Fibroblast of villous mesenchyme (primary cell): ENCODE measurements at regions not wholly inside any gene's neighbourhood (a gene's known extent, or its start where the extent isn't known, plus 50 kb on each side); places are given as distances from the start of the nearest gene placed in this dataset.
"Not testable (repeated sequence)": the region's sequence is repeated elsewhere in the genome, so short reads cannot be mapped to it uniquely, and the experiment has no call there.

Experiments
- DNase-seq: peaks from one replicate; pipeline ENCODE4 v3.0.0-alpha.2; 2010; ENCODE audit warnings: low read depth
- H3K4me3 ChIP-seq: 2 replicates; pipeline ENCODE4 v1.5.1; 2011; ENCODE audit warnings: low read depth, mild to moderate bottlenecking, low read length
- TF ChIP-seq, protein P1 (sequence below): IDR thresholded peaks from 2 replicates; pipeline ENCODE4 v1.5.1; 2012; ENCODE audit warnings: low read depth, mild to moderate bottlenecking, low read length; ENCODE audit not compliant: insufficient read depth

- TF ChIP-seq, protein P1, sequence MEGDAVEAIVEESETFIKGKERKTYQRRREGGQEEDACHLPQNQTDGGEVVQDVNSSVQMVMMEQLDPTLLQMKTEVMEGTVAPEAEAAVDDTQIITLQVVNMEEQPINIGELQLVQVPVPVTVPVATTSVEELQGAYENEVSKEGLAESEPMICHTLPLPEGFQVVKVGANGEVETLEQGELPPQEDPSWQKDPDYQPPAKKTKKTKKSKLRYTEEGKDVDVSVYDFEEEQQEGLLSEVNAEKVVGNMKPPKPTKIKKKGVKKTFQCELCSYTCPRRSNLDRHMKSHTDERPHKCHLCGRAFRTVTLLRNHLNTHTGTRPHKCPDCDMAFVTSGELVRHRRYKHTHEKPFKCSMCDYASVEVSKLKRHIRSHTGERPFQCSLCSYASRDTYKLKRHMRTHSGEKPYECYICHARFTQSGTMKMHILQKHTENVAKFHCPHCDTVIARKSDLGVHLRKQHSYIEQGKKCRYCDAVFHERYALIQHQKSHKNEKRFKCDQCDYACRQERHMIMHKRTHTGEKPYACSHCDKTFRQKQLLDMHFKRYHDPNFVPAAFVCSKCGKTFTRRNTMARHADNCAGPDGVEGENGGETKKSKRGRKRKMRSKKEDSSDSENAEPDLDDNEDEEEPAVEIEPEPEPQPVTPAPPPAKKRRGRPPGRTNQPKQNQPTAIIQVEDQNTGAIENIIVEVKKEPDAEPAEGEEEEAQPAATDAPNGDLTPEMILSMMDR: no peak
- DNase-seq: no peak
- no peak overlapping the region for H3K4me3 ChIP-seq
These were observed 214.3 kb upstream of the SPRY1 start for GRCh38 chr4:123182289-123182688.

DNA sequence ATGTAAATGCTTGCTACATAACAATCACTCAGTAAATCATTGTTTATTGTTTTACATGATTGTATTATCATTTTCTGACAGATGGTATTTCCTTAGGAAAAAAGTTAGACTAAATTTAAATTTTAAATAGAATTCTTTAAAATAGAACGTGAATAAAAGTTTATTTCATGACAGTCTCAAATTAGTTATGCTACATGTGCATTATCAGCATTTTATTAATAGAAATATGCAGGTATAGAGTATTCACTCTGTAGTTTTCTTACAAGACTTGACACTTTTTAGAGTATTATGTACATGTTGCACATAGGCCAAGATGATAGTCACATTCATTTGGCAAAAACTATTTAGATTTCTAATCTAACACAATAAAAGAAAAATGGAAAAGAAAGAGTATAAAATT, 213.3 kb upstream of the SPRY1 start:
- no peak overlapping the region for H3K4me3 ChIP-seq
- TF ChIP-seq, protein P1: no peak
- no peak for DNase-seq

DNA sequence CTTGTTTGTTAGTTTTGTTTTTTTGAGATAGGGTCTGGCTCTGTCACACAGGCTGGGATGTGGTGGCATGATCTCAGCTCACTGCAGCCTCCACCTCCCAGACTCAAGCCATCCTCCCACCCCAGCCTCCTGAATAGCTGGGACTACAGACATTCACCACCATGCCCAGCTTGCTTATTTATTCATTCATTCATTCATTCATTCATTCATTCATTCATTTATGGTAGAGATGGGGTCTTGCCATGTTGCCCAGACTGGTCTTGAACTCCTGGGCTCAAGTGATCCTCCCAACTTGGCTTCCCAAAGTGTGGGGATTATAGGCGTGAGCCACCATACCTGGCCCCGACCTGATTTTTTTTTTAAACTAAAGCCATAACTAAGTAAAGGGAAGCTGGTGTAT, 212.8 kb upstream of the SPRY1 start:
- not testable (repeated sequence) for DNase-seq

GRCh38 chr4:123186731-123187130, 209.9 kb upstream of the SPRY1 start:
- H3K4me3 ChIP-seq: no peak overlapping the region
- TF ChIP-seq, protein P1: no peak
- DNase-seq: no peak

More for the DNA sequence above, 212.8 kb upstream of the SPRY1 start:
- H3K4me3 ChIP-seq: not testable (repeated sequence)

GRCh38 chr4:123190176-123190575, 206.4 kb upstream of the SPRY1 start:
- DNase-seq: no peak
- TF ChIP-seq, protein P1: no peak
- H3K4me3 ChIP-seq: no peak overlapping the region

DNA sequence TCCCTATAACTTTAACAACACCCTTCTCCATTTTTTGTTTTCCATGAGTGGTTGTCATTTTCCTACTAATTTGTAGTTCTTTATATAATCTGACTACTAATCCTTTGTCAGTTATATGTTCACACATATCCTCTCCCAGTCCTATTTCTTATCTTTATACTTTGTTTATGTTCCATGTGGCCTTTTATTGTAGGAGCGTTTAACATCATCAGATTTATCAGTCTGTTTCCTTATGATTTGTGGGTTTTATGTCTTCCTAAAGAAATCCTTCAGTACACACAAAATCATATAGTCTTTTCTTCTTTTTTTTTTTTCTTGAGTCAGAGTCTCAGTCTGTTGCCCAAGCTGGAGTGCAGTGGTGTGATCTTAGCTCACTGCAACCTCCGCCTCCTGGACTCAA, 204.9 kb upstream of the SPRY1 start:
- no peak overlapping the region for H3K4me3 ChIP-seq
- TF ChIP-seq, protein P1: no peak
- peak; percentile 54 for DNase-seq

DNA sequence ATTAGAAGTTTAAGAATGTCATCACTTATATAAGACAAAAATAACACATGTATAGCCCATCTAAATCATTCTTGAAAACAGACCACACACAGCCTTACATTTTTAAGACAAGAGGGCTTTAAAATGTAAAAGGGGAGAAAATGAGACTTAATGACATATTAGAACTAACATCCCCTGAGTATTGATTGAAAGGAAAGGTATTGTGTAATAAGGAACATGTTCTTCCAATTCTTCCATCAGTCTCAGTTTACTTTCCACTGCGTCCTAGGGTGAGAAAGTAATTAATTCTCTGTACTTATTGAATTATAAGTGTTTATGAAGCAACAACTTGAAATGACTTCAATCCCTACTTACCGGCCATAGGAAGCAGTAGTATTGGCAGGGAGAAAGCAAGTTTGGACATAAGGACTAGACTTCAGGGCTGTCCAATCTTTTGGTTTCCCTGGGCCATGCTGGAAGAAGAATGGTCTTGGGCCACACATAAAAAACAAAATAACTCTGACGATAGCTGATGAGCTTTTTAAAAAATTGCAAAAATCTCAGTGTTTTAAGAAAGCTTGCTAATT, 202.7 kb upstream of the SPRY1 start:
- H3K4me3 ChIP-seq: no peak overlapping the region
- DNase-seq: no peak
- TF ChIP-seq, protein P1: no peak
